Upper lobe of left lung (tissue), 4 donors: ENCODE measurements at regions not wholly inside any gene's neighbourhood (a gene's known extent, or its start where the extent isn't known, plus 50 kb on each side); places are given as distances from the start of the nearest gene placed in this dataset.
"Not testable (repeated sequence)": the region's sequence is repeated elsewhere in the genome, so short reads cannot be mapped to it uniquely, and the experiment has no call there.

Experiments
- POLR2AphosphoS5 ChIP-seq, 2 donors: sonication (generic); formaldehyde crosslinking; IDR thresholded peaks; one replicate each; pipeline ENCODE4 v1.5.1; 2017; ENCODE audit warnings: antibody characterized with exemption in 2 of 2
- TF ChIP-seq, protein P1 (sequence below), 6 experiments: fragments of 450-650 bp in 4 of 6; fragments of 200-600 bp in 2 of 6; sonication (generic) in 2 of 6; IDR thresholded peaks; one replicate each; pipeline ENCODE4 v1.5.1; 2016 to 2019; ENCODE audit warnings: antibody characterized with exemption in 6 of 6

- TF ChIP-seq, protein P1, sequence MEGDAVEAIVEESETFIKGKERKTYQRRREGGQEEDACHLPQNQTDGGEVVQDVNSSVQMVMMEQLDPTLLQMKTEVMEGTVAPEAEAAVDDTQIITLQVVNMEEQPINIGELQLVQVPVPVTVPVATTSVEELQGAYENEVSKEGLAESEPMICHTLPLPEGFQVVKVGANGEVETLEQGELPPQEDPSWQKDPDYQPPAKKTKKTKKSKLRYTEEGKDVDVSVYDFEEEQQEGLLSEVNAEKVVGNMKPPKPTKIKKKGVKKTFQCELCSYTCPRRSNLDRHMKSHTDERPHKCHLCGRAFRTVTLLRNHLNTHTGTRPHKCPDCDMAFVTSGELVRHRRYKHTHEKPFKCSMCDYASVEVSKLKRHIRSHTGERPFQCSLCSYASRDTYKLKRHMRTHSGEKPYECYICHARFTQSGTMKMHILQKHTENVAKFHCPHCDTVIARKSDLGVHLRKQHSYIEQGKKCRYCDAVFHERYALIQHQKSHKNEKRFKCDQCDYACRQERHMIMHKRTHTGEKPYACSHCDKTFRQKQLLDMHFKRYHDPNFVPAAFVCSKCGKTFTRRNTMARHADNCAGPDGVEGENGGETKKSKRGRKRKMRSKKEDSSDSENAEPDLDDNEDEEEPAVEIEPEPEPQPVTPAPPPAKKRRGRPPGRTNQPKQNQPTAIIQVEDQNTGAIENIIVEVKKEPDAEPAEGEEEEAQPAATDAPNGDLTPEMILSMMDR (IDR thresholded peaks at IDR 0.05): not testable (repeated sequence)
- TF ChIP-seq POLR2AphosphoS5 (IDR thresholded peaks at IDR 0.05): not testable (repeated sequence)
Observed at GRCh38 chr4:56134834-56135233, 186.1 kb downstream of the CEP135 start.
